Mucosa of descending colon (tissue), 3 donors: ENCODE measurements at regions not wholly inside any gene's neighbourhood (a gene's known extent, or its start where the extent isn't known, plus 50 kb on each side); places are given as distances from the start of the nearest gene placed in this dataset.

ENCODE experiments used
- ATAC-seq: fragments of 200-7000 bp; cut with Tn5 transposase; one replicate; pipeline ENCODE4 v1.9.1; 2020; ENCODE audit warnings: mild to moderate bottlenecking, moderate library complexity
- DNase-seq, 3 donors: peaks; one replicate each; pipeline ENCODE4 v3.0.0-alpha.2; 2020
- H3K36me3 ChIP-seq: fragments of 200-600 bp; one replicate; pipeline ENCODE4 v1.8.0; 2021; ENCODE audit warnings: low read depth, mild to moderate bottlenecking
- H3K4me1 ChIP-seq: fragments of 200-600 bp; one replicate; pipeline ENCODE4 v1.8.0; 2021; ENCODE audit warnings: low read depth, mild to moderate bottlenecking
- H3K4me3 ChIP-seq: fragments of 200-600 bp; one replicate; pipeline ENCODE4 v1.8.0; 2021; ENCODE audit warnings: mild to moderate bottlenecking
- H3K9me3 ChIP-seq: fragments of 200-600 bp; one replicate; pipeline ENCODE4 v1.8.0; 2021; ENCODE audit warnings: mild to moderate bottlenecking
- CTCF ChIP-seq: fragments of 200-600 bp; IDR thresholded peaks from one replicate; pipeline ENCODE4 v1.8.0; 2022; ENCODE audit warnings: antibody characterized with exemption, mild to moderate bottlenecking
- intact Hi-C, 2 donors: fragments of 100-400 bp; cut with DNase I in 1 of 2; cut with micrococcal nuclease in 1 of 2; formaldehyde crosslinking; loops; one replicate each; pipeline versions ENCODE4 v1.11.0 to v1.11.1; 2022; cut with DNase I, micrococcal nuclease
- donor health status: DM: no; HTN: no; CAD: no; lungs with moderate emphysema.
- donor health status: DM: no; HTN: no; CAD: no.
- donor health status: DM: no; HTN: yes; CAD: no.

- no peaks in the 10 kb centered on the region for H3K9me3 ChIP-seq
- TF ChIP-seq CTCF, result no peak
- DNase-seq (no peak), ATAC-seq (no peak)
- no peaks in the 10 kb centered on the region for H3K36me3 ChIP-seq
- H3K4me1 ChIP-seq, result peaks cover 16% of the 10 kb centered on the region
- intact Hi-C loops, result no loop called here
- no peak overlapping the region for H3K4me3 ChIP-seq
Observed at GRCh38 chr22:23522623-23523251, 57.4 kb downstream of the IGLL1 start.

GRCh38 chr22:23521441-23522113, 58.5 kb downstream of the IGLL1 start:
- DNase-seq, result peak; percentile 92 to 93 (median 92)
- intact Hi-C loops, result no loop called here
- Histone ChIP-seq H3K9me3 (no peaks in the 10 kb centered on the region), H3K4me1 (peaks cover 16% of the 10 kb centered on the region), H3K36me3 (no peaks in the 10 kb centered on the region), H3K4me3 (no peak overlapping the region)
- peak; percentile 93 for ATAC-seq
- TF ChIP-seq CTCF, result no peak

GRCh38 chr22:23520863-23521440, 59.1 kb downstream of the IGLL1 start:
- peak in 1 of 3 donors; percentile 55 for DNase-seq
- no peak overlapping the region for H3K4me3 ChIP-seq
- no peaks in the 10 kb centered on the region for H3K9me3 ChIP-seq
- peaks cover 16% of the 10 kb centered on the region for H3K4me1 ChIP-seq
- H3K36me3 ChIP-seq, result no peaks in the 10 kb centered on the region
- intact Hi-C loops, result no loop called here
- ATAC-seq, result peak; percentile 3
- no peak for TF ChIP-seq CTCF

- intact Hi-C loops, result no loop called here
- Histone ChIP-seq H3K9me3 (no peaks in the 10 kb centered on the region), H3K4me1 (peaks cover 16% of the 10 kb centered on the region), H3K4me3 (no peak overlapping the region), H3K36me3 (no peaks in the 10 kb centered on the region)
- TF ChIP-seq CTCF, result no peak
- ATAC-seq, result no peak
- no peak for DNase-seq
Observed at GRCh38 chr22:23519442-23520157, 60.5 kb downstream of the IGLL1 start.

GRCh38 chr22:23518376-23519187, 61.5 kb downstream of the IGLL1 start:
- intact Hi-C loops, result no loop called here
- no peaks in the 10 kb centered on the region for H3K36me3 ChIP-seq
- peaks cover 16% of the 10 kb centered on the region for H3K4me1 ChIP-seq
- DNase-seq (peak in 1 of 3 donors; percentile 52), ATAC-seq (peak; percentile 25)
- TF ChIP-seq CTCF, result no peak
- no peak overlapping the region for H3K4me3 ChIP-seq
- H3K9me3 ChIP-seq, result no peaks in the 10 kb centered on the region
